Adrenal gland (tissue), 5 donors: ENCODE measurements at regions not wholly inside any gene's neighbourhood (a gene's known extent, or its start where the extent isn't known, plus 50 kb on each side); places are given as distances from the start of the nearest gene placed in this dataset.

Source experiments
- POLR2A ChIP-seq, 2 donors: fragments of 450-650 bp; IDR thresholded peaks; one replicate each; pipeline ENCODE4 v1.6.1; 2017; ENCODE audit warnings: antibody characterized with exemption in 2 of 2, mild to moderate bottlenecking in 2 of 2, moderate library complexity in 1 of 2
- TF ChIP-seq, protein P1 (sequence below), 6 experiments: fragments of 450-650 bp in 4 of 6; fragments of 200-600 bp in 2 of 6; sonication (generic) in 1 of 6; IDR thresholded peaks; 1 replicate in 5 of 6; 2 replicates in 1 of 6; pipeline versions ENCODE4 v1.5.1 to v1.8.0; 2016 to 2021; ENCODE audit warnings: antibody characterized with exemption in 6 of 6, mild to moderate bottlenecking in 2 of 6, moderate library complexity in 1 of 6
- donor health status: DM: no; HTN: no; CAD: no.

DNA sequence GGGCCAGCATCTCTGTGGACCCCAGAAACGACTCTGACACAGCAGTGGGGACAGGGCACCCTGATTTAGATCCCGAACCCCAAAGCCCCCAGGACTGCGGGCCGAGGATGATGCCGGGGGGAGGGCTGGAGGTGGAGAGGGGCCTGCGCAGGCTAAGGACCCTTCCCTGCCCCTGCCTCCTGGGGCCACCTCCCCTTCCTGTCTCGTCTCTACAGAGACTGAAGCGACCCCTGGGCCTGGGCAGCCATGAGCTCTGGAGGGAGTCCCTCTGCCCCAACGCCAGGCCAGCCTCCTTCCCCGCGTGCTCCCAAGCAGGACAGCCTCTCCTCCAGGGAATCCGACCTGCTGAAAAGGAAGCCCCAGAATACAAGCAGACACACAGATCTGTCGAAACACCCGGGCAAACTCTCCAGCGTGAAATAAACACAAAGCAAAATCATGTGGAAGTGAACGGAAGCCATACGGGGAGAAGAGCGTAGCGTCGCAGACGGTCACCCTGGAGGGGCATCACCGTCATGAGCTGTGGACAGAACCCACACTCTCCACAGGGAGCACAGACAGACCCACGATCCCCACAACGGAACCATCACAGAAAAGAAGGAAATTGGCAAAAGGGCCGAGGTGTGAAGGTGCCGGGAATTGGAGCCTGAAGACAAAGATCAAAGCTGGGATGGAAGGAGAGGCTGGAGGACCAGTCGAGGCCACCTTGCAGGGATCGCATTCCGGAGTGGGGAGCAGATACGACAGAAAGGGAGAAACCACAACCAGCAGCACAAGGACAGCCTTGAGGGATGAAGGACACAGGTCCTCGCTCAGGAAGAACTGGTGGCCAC is 51.0 kb upstream of the CTDP1 start:
- TF ChIP-seq, protein P1, sequence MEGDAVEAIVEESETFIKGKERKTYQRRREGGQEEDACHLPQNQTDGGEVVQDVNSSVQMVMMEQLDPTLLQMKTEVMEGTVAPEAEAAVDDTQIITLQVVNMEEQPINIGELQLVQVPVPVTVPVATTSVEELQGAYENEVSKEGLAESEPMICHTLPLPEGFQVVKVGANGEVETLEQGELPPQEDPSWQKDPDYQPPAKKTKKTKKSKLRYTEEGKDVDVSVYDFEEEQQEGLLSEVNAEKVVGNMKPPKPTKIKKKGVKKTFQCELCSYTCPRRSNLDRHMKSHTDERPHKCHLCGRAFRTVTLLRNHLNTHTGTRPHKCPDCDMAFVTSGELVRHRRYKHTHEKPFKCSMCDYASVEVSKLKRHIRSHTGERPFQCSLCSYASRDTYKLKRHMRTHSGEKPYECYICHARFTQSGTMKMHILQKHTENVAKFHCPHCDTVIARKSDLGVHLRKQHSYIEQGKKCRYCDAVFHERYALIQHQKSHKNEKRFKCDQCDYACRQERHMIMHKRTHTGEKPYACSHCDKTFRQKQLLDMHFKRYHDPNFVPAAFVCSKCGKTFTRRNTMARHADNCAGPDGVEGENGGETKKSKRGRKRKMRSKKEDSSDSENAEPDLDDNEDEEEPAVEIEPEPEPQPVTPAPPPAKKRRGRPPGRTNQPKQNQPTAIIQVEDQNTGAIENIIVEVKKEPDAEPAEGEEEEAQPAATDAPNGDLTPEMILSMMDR (IDR thresholded peaks at IDR 0.05): no peak
- no peak for TF ChIP-seq POLR2A (IDR thresholded peaks at IDR 0.05)
